HCT116 (cell line): ENCODE measurements at regions not wholly inside any gene's neighbourhood (a gene's known extent, or its start where the extent isn't known, plus 50 kb on each side); places are given as distances from the start of the nearest gene placed in this dataset.

Source experiments
- CTCF ChIP-seq, 3 experiments: fragments of 200-600 bp in 1 of 3; sonication (generic) in 1 of 3; IDR thresholded peaks in 2 of 3; conservative IDR thresholded peaks in 1 of 3; 2 replicates each; pipeline ENCODE4 v1.5.1; 2012 to 2017; ENCODE audit warnings: low read depth in 2 of 3, low read length in 2 of 3, antibody characterized with exemption in 1 of 3, borderline replicate concordance in 1 of 3, control low read depth in 1 of 3, mild to moderate bottlenecking in 1 of 3, mixed read lengths in 1 of 3, mixed run types in 1 of 3, moderate library complexity in 1 of 3; ENCODE audit not compliant: insufficient read depth in 1 of 3
- POLR2A ChIP-seq: IDR thresholded peaks from 2 replicates; pipeline ENCODE4 v1.7.0; 2011; ENCODE audit warnings: borderline replicate concordance; ENCODE audit not compliant: insufficient read depth, insufficient read length; ENCODE audit errors: extremely low read depth
- POLR2AphosphoS5 ChIP-seq: IDR thresholded peaks from 2 replicates; pipeline ENCODE4 v1.6.1; 2011; ENCODE audit warnings: mild to moderate bottlenecking, low read depth, low read length, moderate library complexity
- RAD21 ChIP-seq: IDR thresholded peaks from 2 replicates; pipeline ENCODE4 v1.6.1; 2012; ENCODE audit warnings: low read depth, mild to moderate bottlenecking

GRCh38 chr13:80894917-80895316, 554.0 kb upstream of the SPRY2 start:
- TF ChIP-seq CTCF (IDR thresholded peaks at IDR 0.05 in 2 of 3, conservative IDR thresholded peaks at IDR 0.05 in 1 of 3; ENCODE audit: borderline replicate concordance in 1 of 3, insufficient read depth in 1 of 3, low read depth in 2 of 3, low read length in 2 of 3) (no peak), POLR2AphosphoS5 (no peak), RAD21 (no peak), POLR2A (no peak)
